Endothelial cell of umbilical vein (primary cell): ENCODE measurements at regions not wholly inside any gene's neighbourhood (a gene's known extent, or its start where the extent isn't known, plus 50 kb on each side); places are given as distances from the start of the nearest gene placed in this dataset.

Experiments
- CTCF ChIP-seq, 2 donors: IDR thresholded peaks; 1 replicate in 1 of 2; 2 replicates in 1 of 2; pipeline ENCODE4 v1.5.1; 2011; ENCODE audit warnings: low read length in 2 of 2, mild to moderate bottlenecking in 2 of 2, moderate library complexity in 2 of 2, control low read depth in 1 of 2, inconsistent platforms in 1 of 2, low read depth in 1 of 2; ENCODE audit not compliant: insufficient read depth in 1 of 2; ENCODE audit errors: extremely low read depth in 1 of 2
- MAX ChIP-seq: IDR thresholded peaks from 2 replicates; pipeline ENCODE4 v1.6.1; 2011; ENCODE audit not compliant: insufficient read depth, insufficient read length
- MYC ChIP-seq: IDR thresholded peaks from one replicate; pipeline ENCODE4 v1.6.1; 2011; ENCODE audit warnings: mild to moderate bottlenecking, low read depth, low read length
- POLR2A ChIP-seq: IDR thresholded peaks from 2 replicates; pipeline ENCODE4 v1.6.1; 2012; ENCODE audit warnings: low read depth, mild to moderate bottlenecking, control low read depth, low read length

- TF ChIP-seq CTCF (IDR thresholded peaks at IDR 0.05; ENCODE audit: extremely low read depth in 1 of 2, insufficient read depth in 1 of 2, low read depth in 1 of 2, low read length in 2 of 2) = no peak
- no peak for TF ChIP-seq POLR2A
- no peak for TF ChIP-seq MAX
- no peak for TF ChIP-seq MYC
Measured at GRCh38 chr18:22337306-22337705, 80.4 kb downstream of the CTAGE1 start.
